ENCODE measurements at regions not wholly inside any gene's neighbourhood (a gene's known extent, or its start where the extent isn't known, plus 50 kb on each side); places are given as distances from the start of the nearest gene placed in this dataset.

- TF ChIP-seq, protein P1, sequence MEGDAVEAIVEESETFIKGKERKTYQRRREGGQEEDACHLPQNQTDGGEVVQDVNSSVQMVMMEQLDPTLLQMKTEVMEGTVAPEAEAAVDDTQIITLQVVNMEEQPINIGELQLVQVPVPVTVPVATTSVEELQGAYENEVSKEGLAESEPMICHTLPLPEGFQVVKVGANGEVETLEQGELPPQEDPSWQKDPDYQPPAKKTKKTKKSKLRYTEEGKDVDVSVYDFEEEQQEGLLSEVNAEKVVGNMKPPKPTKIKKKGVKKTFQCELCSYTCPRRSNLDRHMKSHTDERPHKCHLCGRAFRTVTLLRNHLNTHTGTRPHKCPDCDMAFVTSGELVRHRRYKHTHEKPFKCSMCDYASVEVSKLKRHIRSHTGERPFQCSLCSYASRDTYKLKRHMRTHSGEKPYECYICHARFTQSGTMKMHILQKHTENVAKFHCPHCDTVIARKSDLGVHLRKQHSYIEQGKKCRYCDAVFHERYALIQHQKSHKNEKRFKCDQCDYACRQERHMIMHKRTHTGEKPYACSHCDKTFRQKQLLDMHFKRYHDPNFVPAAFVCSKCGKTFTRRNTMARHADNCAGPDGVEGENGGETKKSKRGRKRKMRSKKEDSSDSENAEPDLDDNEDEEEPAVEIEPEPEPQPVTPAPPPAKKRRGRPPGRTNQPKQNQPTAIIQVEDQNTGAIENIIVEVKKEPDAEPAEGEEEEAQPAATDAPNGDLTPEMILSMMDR (conservative IDR thresholded peaks at IDR 0.05; ENCODE audit: low read length): no peak
- TF ChIP-seq EZH2phosphoT487 (IDR thresholded peaks at IDR 0.05; ENCODE audit: borderline replicate concordance, low read depth, low read length): no peak
These were observed 366.4 kb upstream of the NPVF start for GRCh38 chr7:25594728-25595127.

All from OCI-LY7 (cell line).